ENCODE measurements at regions not wholly inside any gene's neighbourhood (a gene's known extent, or its start where the extent isn't known, plus 50 kb on each side); places are given as distances from the start of the nearest gene placed in this dataset.

DNA sequence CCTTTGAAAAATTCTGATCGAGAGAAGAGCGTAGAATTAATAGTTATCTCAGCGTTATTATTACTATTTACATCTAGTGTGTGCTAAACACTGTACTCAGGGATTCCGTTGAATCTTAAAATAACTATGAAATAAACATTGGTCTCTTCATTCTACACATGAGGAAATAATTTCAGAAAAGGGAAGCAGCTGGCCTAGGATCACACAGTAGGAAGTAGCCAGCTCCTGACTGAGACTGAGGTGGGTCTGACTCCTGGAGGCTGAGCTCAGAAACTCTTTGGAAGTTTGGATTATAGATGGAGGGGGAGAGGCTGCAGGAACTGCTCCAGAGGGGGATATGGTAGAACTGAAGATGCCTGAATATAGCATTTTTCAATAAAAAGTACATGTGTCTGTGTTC, 183.9 kb upstream of the WDR11 start:
- no peak overlapping the region for H3K4me3 ChIP-seq (ENCODE audit: low read length)
- H3K79me2 ChIP-seq (ENCODE audit: control insufficient read depth, low read length), result no peaks in the 10 kb centered on the region
- no peaks in the 10 kb centered on the region for H3K36me3 ChIP-seq (ENCODE audit: control insufficient read depth, low read length)
- H3F3A ChIP-seq (ENCODE audit: control insufficient read depth, insufficient read depth), result no peaks in the 10 kb centered on the region
- H4K20me1 ChIP-seq (ENCODE audit: control insufficient read depth, insufficient read depth, low read depth, low read length), result no peaks in the 10 kb centered on the region
- H3K27me3 ChIP-seq (ENCODE audit: control insufficient read depth, low read length), result no peaks in the 10 kb centered on the region
- no peak overlapping the region for H3K27ac ChIP-seq (ENCODE audit: low read depth, low read length)
- no peaks in the 10 kb centered on the region; the same call in 1 of the 2 replicates for H3K9me3 ChIP-seq (ENCODE audit: control insufficient read depth, insufficient read depth, low read length)
- H3K4me1 ChIP-seq (ENCODE audit: control insufficient read depth, low read length), result no peaks in the 10 kb centered on the region
- TF ChIP-seq EZH2phosphoT487 (IDR thresholded peaks at IDR 0.05; ENCODE audit: borderline replicate concordance, low read length), result no peak
- H3K9me2 ChIP-seq (replicated peaks; ENCODE audit: control insufficient read depth, low read length), result no peaks in the 10 kb centered on the region
- H3K4me2 ChIP-seq (ENCODE audit: low read length), result no peak overlapping the region

DNA sequence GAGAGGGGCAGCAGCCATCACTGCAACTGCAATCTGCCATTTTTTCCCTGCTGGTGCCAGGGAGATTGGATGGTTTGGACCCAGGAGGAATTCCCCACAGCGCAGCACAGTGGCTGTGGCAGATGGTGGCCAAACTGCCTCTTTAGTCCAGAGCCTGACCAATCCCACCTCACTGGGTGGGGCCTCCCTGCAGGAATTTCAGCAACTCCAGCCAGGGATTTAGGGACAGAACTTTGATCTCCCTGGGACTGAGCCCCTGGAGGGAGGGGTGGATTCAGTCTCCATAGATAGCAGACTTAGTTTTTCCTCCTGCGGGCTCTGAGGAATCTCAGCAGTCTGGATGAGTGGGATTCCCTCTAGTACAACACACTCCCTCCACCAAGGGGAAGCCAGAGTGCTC, 179.7 kb upstream of the WDR11 start:
- H3K4me1 ChIP-seq (ENCODE audit: control insufficient read depth, low read length), result no peaks in the 10 kb centered on the region
- no peak overlapping the region for H3K4me2 ChIP-seq (ENCODE audit: low read length)
- TF ChIP-seq EZH2phosphoT487 (IDR thresholded peaks at IDR 0.05; ENCODE audit: borderline replicate concordance, low read length) (no peak), CTCF (IDR thresholded peaks at IDR 0.05; ENCODE audit: low read depth, low read length, poor library complexity, severe bottlenecking) (no peak)
- no peaks in the 10 kb centered on the region for H3K79me2 ChIP-seq (ENCODE audit: control insufficient read depth, low read length)
- no peak overlapping the region for H3K4me3 ChIP-seq (ENCODE audit: low read length)
- no peaks in the 10 kb centered on the region; the same call in 1 of the 2 replicates for H3K9me3 ChIP-seq (ENCODE audit: control insufficient read depth, insufficient read depth, low read length)
- H3F3A ChIP-seq (ENCODE audit: control insufficient read depth, insufficient read depth), result no peaks in the 10 kb centered on the region
- no peaks in the 10 kb centered on the region for H3K36me3 ChIP-seq (ENCODE audit: control insufficient read depth, low read length)
- no peaks in the 10 kb centered on the region for H4K20me1 ChIP-seq (ENCODE audit: control insufficient read depth, insufficient read depth, low read depth, low read length)
- H3K27ac ChIP-seq (ENCODE audit: low read depth, low read length), result no peak overlapping the region
- H3K9me2 ChIP-seq (replicated peaks; ENCODE audit: control insufficient read depth, low read length), result no peaks in the 10 kb centered on the region
- no peaks in the 10 kb centered on the region for H3K27me3 ChIP-seq (ENCODE audit: control insufficient read depth, low read length)

DNA sequence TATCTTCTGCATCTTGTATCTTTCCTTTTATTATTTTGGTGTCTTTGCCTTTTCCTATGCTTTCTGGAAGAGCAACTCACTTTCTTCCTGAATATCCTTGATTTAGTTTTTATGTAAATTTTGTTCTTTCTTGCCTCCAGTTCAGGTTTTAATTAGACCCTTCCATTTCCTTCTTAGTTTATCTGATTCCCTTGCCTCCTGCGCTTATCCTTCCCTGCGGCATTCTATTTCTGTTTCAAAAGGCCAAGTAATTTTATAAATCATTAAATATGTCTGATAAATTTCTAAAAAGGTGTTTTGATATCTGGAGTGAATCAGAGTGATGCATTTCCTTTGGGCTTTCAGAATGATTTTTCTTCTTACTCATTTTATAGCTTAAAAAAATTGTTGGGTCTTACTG, 167.7 kb upstream of the WDR11 start:
- Histone ChIP-seq H3K27me3 (ENCODE audit: control insufficient read depth, low read length) (no peaks in the 10 kb centered on the region), H3K4me2 (ENCODE audit: low read length) (no peak overlapping the region), H3K27ac (ENCODE audit: low read depth, low read length) (no peak overlapping the region), H3F3A (ENCODE audit: control insufficient read depth, insufficient read depth) (no peaks in the 10 kb centered on the region), H3K79me2 (ENCODE audit: control insufficient read depth, low read length) (no peaks in the 10 kb centered on the region), H3K9me3 (ENCODE audit: control insufficient read depth, insufficient read depth, low read length) (no peaks in the 10 kb centered on the region), H3K4me3 (ENCODE audit: low read length) (no peak overlapping the region), H3K36me3 (ENCODE audit: control insufficient read depth, low read length) (no peaks in the 10 kb centered on the region), H3K9me2 (replicated peaks; ENCODE audit: control insufficient read depth, low read length) (no peaks in the 10 kb centered on the region), H4K20me1 (ENCODE audit: control insufficient read depth, insufficient read depth, low read depth, low read length) (no peaks in the 10 kb centered on the region), H3K4me1 (ENCODE audit: control insufficient read depth, low read length) (no peaks in the 10 kb centered on the region)
- TF ChIP-seq CTCF (IDR thresholded peaks at IDR 0.05; ENCODE audit: low read depth, low read length, poor library complexity, severe bottlenecking) (no peak), EZH2phosphoT487 (IDR thresholded peaks at IDR 0.05; ENCODE audit: borderline replicate concordance, low read length) (no peak)

DNA sequence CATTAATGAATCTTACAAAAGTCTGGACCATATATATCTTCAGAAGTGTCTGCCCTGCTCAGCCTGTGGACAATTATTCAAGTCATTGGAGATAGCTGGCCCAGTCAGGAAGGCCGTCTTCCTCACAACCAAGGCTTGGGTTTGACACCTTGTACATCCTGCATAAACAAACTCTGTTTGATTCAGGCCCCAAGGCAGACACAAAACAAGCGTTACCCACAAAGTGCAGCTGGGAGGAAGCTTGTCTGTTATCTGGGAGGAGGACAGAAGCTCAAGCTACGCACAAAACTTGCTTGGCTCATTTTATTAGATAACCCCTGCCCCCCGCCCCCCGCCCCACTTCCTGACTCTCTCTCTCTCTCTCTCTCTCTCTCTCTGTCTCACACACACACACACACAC, 166.9 kb upstream of the WDR11 start:
- H3K79me2 ChIP-seq (ENCODE audit: control insufficient read depth, low read length), result no peaks in the 10 kb centered on the region
- H4K20me1 ChIP-seq (ENCODE audit: control insufficient read depth, insufficient read depth, low read depth, low read length), result no peaks in the 10 kb centered on the region
- no peak overlapping the region for H3K4me3 ChIP-seq (ENCODE audit: low read length)
- no peaks in the 10 kb centered on the region for H3K27me3 ChIP-seq (ENCODE audit: control insufficient read depth, low read length)
- no peaks in the 10 kb centered on the region for H3F3A ChIP-seq (ENCODE audit: control insufficient read depth, insufficient read depth)
- no peak overlapping the region for H3K4me2 ChIP-seq (ENCODE audit: low read length)
- no peaks in the 10 kb centered on the region for H3K9me2 ChIP-seq (replicated peaks; ENCODE audit: control insufficient read depth, low read length)
- no peak for TF ChIP-seq EZH2phosphoT487 (IDR thresholded peaks at IDR 0.05; ENCODE audit: borderline replicate concordance, low read length)
- H3K9me3 ChIP-seq (ENCODE audit: control insufficient read depth, insufficient read depth, low read length), result no peaks in the 10 kb centered on the region
- no peaks in the 10 kb centered on the region for H3K4me1 ChIP-seq (ENCODE audit: control insufficient read depth, low read length)
- no peaks in the 10 kb centered on the region for H3K36me3 ChIP-seq (ENCODE audit: control insufficient read depth, low read length)
- no peak overlapping the region for H3K27ac ChIP-seq (ENCODE audit: low read depth, low read length)

Measured in DOHH2 (cell line).